HL-60 (cell line): ENCODE measurements at regions not wholly inside any gene's neighbourhood (a gene's known extent, or its start where the extent isn't known, plus 50 kb on each side); places are given as distances from the start of the nearest gene placed in this dataset.

Experiments used
- DNase-seq, 2 experiments: peaks; one replicate each; pipeline ENCODE4 v3.0.0-alpha.2; 2010 to 2020; ENCODE audit warnings: low read depth in 1 of 2, low spot score in 1 of 2
- H3K27ac ChIP-seq: fragments of 250-450 bp; sonication (Bioruptor Pico); replicated peaks from 2 replicates; pipeline ENCODE4 v1.5.1; 2020; ENCODE audit warnings: mild to moderate bottlenecking, moderate library complexity
- H3K27me3 ChIP-seq: fragments of 250-450 bp; sonication (Bioruptor Pico); 2 replicates; pipeline ENCODE4 v1.5.1; 2021; ENCODE audit warnings: mild to moderate bottlenecking, moderate library complexity; ENCODE audit not compliant: insufficient read depth, poor library complexity, severe bottlenecking
- H3K4me3 ChIP-seq: replicated peaks from 2 replicates; pipeline ENCODE4 v1.5.1; 2011; ENCODE audit warnings: mild to moderate bottlenecking, control low read depth, low read length; ENCODE audit not compliant: insufficient read depth
- GABPA ChIP-seq: IDR thresholded peaks from 2 replicates; pipeline ENCODE4 v1.6.1; 2012; ENCODE audit warnings: low read depth
- POLR2AphosphoS5 ChIP-seq: IDR thresholded peaks from 2 replicates; pipeline ENCODE4 v1.6.1; 2012; ENCODE audit warnings: low read depth
- SPI1 ChIP-seq: IDR thresholded peaks from 2 replicates; pipeline ENCODE4 v1.6.1; 2012; ENCODE audit warnings: low read depth, mild to moderate bottlenecking, borderline replicate concordance
- TF ChIP-seq, protein P1 (sequence below): IDR thresholded peaks from 2 replicates; pipeline ENCODE4 v1.6.1; 2012; ENCODE audit warnings: low read depth; ENCODE audit not compliant: insufficient replicate concordance
- TF ChIP-seq, protein P2 (sequence below): IDR thresholded peaks from one replicate; pipeline ENCODE4 v1.5.1; 2011; ENCODE audit warnings: low read length, control low read depth, inconsistent platforms; ENCODE audit not compliant: insufficient read depth

DNA sequence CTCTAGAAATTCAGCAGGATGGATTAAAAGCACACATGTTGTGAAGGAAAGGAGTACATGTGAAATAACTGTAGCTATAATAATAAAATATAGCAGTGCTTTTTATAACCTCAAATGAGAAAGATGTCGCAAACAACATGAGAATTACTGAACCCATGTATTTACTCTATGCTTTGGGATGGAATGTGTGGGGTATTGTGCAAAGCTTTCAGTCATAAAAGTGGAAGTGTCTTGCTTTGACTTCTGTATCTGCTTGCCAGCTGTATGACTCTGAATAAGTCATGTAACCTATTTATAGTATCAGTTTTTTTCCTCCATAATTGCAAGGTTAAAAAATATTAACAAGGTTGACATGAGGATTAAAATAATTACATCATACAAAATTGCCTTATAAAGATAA lies 519.3 kb upstream of the CADM2 start:
- no peak for DNase-seq
- TF ChIP-seq GABPA, result no peak
- no peak for TF ChIP-seq POLR2AphosphoS5
- TF ChIP-seq, protein P1, sequence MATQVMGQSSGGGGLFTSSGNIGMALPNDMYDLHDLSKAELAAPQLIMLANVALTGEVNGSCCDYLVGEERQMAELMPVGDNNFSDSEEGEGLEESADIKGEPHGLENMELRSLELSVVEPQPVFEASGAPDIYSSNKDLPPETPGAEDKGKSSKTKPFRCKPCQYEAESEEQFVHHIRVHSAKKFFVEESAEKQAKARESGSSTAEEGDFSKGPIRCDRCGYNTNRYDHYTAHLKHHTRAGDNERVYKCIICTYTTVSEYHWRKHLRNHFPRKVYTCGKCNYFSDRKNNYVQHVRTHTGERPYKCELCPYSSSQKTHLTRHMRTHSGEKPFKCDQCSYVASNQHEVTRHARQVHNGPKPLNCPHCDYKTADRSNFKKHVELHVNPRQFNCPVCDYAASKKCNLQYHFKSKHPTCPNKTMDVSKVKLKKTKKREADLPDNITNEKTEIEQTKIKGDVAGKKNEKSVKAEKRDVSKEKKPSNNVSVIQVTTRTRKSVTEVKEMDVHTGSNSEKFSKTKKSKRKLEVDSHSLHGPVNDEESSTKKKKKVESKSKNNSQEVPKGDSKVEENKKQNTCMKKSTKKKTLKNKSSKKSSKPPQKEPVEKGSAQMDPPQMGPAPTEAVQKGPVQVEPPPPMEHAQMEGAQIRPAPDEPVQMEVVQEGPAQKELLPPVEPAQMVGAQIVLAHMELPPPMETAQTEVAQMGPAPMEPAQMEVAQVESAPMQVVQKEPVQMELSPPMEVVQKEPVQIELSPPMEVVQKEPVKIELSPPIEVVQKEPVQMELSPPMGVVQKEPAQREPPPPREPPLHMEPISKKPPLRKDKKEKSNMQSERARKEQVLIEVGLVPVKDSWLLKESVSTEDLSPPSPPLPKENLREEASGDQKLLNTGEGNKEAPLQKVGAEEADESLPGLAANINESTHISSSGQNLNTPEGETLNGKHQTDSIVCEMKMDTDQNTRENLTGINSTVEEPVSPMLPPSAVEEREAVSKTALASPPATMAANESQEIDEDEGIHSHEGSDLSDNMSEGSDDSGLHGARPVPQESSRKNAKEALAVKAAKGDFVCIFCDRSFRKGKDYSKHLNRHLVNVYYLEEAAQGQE, result no peak
- TF ChIP-seq, protein P2, sequence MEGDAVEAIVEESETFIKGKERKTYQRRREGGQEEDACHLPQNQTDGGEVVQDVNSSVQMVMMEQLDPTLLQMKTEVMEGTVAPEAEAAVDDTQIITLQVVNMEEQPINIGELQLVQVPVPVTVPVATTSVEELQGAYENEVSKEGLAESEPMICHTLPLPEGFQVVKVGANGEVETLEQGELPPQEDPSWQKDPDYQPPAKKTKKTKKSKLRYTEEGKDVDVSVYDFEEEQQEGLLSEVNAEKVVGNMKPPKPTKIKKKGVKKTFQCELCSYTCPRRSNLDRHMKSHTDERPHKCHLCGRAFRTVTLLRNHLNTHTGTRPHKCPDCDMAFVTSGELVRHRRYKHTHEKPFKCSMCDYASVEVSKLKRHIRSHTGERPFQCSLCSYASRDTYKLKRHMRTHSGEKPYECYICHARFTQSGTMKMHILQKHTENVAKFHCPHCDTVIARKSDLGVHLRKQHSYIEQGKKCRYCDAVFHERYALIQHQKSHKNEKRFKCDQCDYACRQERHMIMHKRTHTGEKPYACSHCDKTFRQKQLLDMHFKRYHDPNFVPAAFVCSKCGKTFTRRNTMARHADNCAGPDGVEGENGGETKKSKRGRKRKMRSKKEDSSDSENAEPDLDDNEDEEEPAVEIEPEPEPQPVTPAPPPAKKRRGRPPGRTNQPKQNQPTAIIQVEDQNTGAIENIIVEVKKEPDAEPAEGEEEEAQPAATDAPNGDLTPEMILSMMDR, result no peak
- TF ChIP-seq SPI1, result no peak

DNA sequence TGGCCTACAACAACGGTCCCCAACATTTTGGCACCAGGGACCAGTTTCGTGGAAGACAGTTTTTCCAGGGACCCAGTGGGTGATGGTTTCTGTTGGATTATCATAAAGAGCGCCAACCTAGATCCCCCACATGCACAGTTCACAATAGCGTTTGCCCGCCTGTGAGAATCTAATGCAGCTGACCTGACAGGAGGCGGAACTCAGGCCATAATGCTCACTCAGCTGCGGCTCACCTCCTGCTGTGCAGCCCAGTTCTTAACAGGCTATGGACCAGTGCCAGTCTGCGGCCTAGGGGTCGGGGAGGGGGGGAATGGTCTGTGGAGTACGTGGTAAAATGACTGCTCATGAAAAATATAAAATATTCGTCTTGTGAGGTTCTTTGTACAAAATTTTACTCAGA lies 518.5 kb upstream of the CADM2 start:
- no peak for TF ChIP-seq POLR2AphosphoS5
- TF ChIP-seq GABPA, result no peak
- TF ChIP-seq, protein P1, result no peak
- TF ChIP-seq, protein P2, result no peak
- no peak for TF ChIP-seq SPI1

More for the DNA sequence above, 519.3 kb upstream of the CADM2 start:
- H3K27me3 ChIP-seq, result no peaks in the 10 kb centered on the region
- no peak overlapping the region for H3K27ac ChIP-seq
- H3K4me3 ChIP-seq, result no peak overlapping the region

DNA sequence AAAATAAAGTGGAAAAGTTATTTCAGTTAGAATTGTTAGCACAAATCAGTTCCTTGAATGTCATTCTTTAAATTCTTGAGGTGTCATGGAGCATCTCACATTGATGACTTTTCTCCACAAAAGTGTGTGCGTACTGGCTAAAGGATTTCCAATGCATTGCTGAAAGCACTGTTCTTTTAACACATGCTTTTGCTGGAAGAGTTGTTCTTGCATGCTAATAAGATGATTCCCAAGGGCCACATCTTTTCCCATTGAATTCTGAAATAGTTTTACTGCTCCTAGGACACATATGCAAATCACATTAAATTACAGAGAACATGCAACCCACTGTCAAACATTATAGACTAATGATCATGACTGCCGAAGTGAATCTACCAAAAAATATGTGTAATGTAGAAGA lies 516.3 kb upstream of the CADM2 start:
- H3K27me3 ChIP-seq, result no peaks in the 10 kb centered on the region
- H3K27ac ChIP-seq, result no peak overlapping the region
- TF ChIP-seq GABPA (no peak), POLR2AphosphoS5 (no peak), SPI1 (no peak)
- TF ChIP-seq, protein P1, result no peak
- TF ChIP-seq, protein P2, result no peak
- no peak overlapping the region for H3K4me3 ChIP-seq
- no peak for DNase-seq

More for the DNA sequence above, 518.5 kb upstream of the CADM2 start:
- Histone ChIP-seq H3K4me3 (no peak overlapping the region), H3K27ac (no peak overlapping the region), H3K27me3 (no peaks in the 10 kb centered on the region)
- no peak for DNase-seq
